IPS-18a (cell line): ENCODE measurements at regions not wholly inside any gene's neighbourhood (a gene's known extent, or its start where the extent isn't known, plus 50 kb on each side); places are given as distances from the start of the nearest gene placed in this dataset.

Experiments used
- H3K27ac ChIP-seq: one replicate; pipeline ENCODE4 v1.5.1; 2013; ENCODE audit warnings: low read length
- H3K27me3 ChIP-seq: one replicate; pipeline ENCODE4 v1.6.1; 2013; ENCODE audit warnings: mild to moderate bottlenecking, low read length; ENCODE audit not compliant: control insufficient read depth, insufficient read depth
- H3K36me3 ChIP-seq: one replicate; pipeline ENCODE4 v1.6.1; 2013; ENCODE audit warnings: low read depth, low read length; ENCODE audit not compliant: control insufficient read depth
- H3K4me1 ChIP-seq: one replicate; pipeline ENCODE4 v1.6.1; 2013; ENCODE audit warnings: low read depth, low read length; ENCODE audit not compliant: control insufficient read depth
- H3K4me3 ChIP-seq: one replicate; pipeline ENCODE4 v1.5.1; 2013; ENCODE audit warnings: low read length
- H3K9ac ChIP-seq: one replicate; pipeline ENCODE4 v1.6.1; 2013; ENCODE audit warnings: mild to moderate bottlenecking, low read length, moderate library complexity
- H3K9me3 ChIP-seq: one replicate; pipeline ENCODE4 v1.6.1; 2013; ENCODE audit warnings: low read depth, low read length; ENCODE audit not compliant: control insufficient read depth

DNA sequence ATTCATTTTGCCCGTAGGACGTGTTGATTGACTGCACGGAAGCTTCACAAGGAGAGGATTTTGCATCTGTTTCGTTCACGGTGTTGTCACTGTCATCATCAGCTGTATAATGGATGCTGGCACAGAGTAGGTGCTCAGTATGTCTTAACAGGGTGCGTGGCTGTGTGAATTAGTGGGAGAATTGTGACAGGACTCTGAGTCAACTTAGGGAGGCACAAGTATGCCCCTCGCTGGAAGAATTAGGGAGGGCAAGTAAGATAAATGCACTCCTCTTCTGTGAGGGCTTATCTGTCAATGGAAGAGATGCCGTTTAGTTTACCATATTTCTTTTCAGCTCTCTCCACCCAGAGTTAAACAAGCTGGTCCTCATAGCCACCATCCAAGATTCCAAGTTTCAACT is 107.2 kb downstream of the TRIML1 start:
- H3K9ac ChIP-seq, result no peak overlapping the region
- H3K9me3 ChIP-seq, result no peaks in the 10 kb centered on the region
- no peaks in the 10 kb centered on the region for H3K4me1 ChIP-seq
- H3K4me3 ChIP-seq, result no peak overlapping the region
- no peaks in the 10 kb centered on the region for H3K36me3 ChIP-seq
- no peak overlapping the region for H3K27ac ChIP-seq
- no peaks in the 10 kb centered on the region for H3K27me3 ChIP-seq

DNA sequence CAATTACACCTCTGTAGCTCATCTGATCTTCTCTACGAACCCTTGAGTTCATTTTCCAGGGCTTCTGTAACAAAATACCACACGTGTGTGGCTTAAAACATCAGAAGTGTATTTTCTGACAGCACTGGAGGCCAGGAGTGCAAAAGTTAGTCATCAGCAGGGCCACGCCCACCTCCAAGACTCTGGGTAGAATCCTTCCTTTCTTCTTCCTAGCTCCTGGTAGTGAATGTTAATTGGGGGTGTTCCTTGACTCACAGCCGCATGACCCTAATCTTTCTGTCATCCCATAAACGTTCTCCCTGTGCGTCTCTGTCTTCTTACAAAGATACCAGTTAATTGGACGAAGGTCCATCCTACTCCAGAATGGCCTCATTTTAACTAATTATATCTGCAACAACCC is 115.0 kb downstream of the TRIML1 start:
- no peaks in the 10 kb centered on the region for H3K36me3 ChIP-seq
- no peaks in the 10 kb centered on the region for H3K27me3 ChIP-seq
- H3K27ac ChIP-seq, result no peak overlapping the region
- no peak overlapping the region for H3K9ac ChIP-seq
- H3K9me3 ChIP-seq, result no peaks in the 10 kb centered on the region
- peaks cover 3% of the 10 kb centered on the region for H3K4me1 ChIP-seq
- H3K4me3 ChIP-seq, result no peak overlapping the region

DNA sequence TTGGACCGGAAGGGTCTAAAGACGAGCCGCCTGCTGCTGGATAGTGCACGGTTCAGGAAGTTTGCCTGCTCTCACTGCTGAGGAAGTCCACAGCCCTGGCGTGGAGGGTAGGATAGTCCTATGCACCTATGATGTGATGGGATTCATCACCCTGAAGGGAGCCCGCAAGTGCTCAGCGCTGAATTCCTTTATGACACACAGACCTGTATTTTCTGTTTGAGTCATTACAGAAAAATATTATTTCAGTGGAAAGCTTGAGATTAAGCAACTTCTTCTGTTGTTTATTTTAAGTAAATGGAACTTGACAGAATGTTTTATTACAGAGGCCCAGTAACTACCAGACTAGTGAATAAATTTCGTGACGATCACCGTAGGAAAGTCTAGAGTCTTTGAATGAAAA is 123.2 kb downstream of the TRIML1 start:
- no peak overlapping the region for H3K27ac ChIP-seq

DNA sequence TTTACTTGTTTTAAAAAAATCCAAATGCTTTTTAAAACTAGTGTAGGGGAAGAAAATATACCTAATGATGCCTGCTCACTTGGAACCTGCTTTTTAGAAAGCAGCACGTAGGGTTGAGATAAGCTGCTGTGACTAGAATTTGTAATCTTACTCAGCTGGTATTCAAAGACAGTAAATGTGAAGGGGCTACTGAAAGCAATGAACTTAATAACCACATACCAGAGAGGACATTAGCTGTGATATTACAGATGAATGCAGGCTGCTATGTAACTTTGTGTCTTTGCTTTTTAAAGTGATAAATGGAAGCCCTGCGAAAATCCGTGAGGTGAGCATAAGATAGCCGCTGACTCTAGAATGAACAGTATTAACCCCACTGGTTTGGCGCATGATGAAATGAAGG is 124.1 kb downstream of the TRIML1 start:
- no peak overlapping the region for H3K9ac ChIP-seq
- no peaks in the 10 kb centered on the region for H3K9me3 ChIP-seq
- no peak overlapping the region for H3K4me3 ChIP-seq
- no peaks in the 10 kb centered on the region for H3K27me3 ChIP-seq
- no peak overlapping the region for H3K27ac ChIP-seq
- peaks cover 4% of the 10 kb centered on the region for H3K4me1 ChIP-seq
- H3K36me3 ChIP-seq, result no peaks in the 10 kb centered on the region

More for the DNA sequence above, 123.2 kb downstream of the TRIML1 start:
- Histone ChIP-seq H3K4me1 (no peaks in the 10 kb centered on the region), H3K27me3 (no peaks in the 10 kb centered on the region), H3K9ac (no peak overlapping the region), H3K9me3 (no peaks in the 10 kb centered on the region), H3K36me3 (no peaks in the 10 kb centered on the region), H3K4me3 (no peak overlapping the region)

DNA sequence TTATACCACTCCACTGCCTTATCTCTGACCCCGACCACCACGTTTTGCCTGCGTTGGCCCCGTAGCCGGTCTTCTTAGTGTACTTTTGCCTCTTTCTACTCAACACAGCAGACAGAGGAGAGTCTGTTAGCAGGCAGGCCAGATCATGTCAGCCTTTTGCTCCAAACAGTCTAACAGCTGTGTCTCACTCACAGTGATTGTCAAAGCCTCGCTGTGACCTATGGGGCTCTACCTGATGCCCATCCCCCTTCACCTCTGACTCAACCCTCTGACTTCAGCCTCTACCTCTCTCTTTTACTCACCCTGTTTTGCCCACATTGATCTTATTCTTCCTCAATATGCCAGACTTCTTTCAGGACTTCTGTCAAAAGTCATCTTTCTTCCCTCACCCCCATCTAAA is 127.1 kb downstream of the TRIML1 start:
- no peak overlapping the region for H3K27ac ChIP-seq
- H3K4me1 ChIP-seq, result peaks cover 4% of the 10 kb centered on the region
- H3K36me3 ChIP-seq, result no peaks in the 10 kb centered on the region
- no peaks in the 10 kb centered on the region for H3K27me3 ChIP-seq
- no peak overlapping the region for H3K9ac ChIP-seq
- H3K9me3 ChIP-seq, result no peaks in the 10 kb centered on the region
- no peak overlapping the region for H3K4me3 ChIP-seq

DNA sequence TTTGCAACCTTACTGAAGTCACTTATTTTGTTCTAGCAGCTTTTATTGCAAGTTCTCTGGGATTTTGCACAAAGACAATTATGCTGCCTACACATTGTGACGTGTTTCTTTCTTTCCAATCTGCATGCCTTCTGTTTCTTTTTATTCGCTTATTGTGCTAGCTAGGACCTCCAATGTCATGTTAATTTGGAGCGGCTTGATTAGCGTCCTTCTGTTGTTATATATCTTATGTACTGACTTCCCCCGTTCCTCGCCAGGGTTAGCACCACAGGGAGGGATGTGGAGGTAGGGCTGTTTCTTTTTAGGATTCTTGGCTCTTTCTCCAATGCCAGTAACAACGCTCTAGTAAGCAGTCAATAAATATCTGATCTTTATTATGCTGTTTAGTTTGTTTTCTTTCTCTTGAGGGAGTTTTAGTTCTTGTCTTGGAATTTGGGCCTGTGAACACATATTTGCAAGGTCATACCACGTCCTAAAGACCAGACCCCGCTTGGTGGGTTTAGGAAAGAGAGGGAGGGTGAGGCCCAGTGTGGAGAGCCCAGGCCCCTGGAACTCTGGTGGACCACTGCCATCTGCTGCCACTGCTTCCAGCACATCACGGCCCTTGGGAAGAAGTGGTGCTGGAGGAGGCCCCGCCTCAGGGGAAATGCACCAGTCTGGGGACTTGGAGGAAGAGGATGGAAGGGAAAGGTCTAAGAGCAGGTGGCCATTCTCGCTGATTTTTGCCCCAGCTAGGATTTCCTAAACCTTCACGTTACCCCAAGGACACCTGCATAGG is 129.1 kb downstream of the TRIML1 start:
- Histone ChIP-seq H3K4me1 (peaks cover 4% of the 10 kb centered on the region), H3K36me3 (no peaks in the 10 kb centered on the region), H3K4me3 (no peak overlapping the region), H3K27ac (no peak overlapping the region), H3K9ac (no peak overlapping the region), H3K9me3 (no peaks in the 10 kb centered on the region), H3K27me3 (no peaks in the 10 kb centered on the region)

- no peak overlapping the region for H3K27ac ChIP-seq
- no peaks in the 10 kb centered on the region for H3K36me3 ChIP-seq
- peaks cover 4% of the 10 kb centered on the region for H3K4me1 ChIP-seq
- H3K9ac ChIP-seq, result no peak overlapping the region
- H3K4me3 ChIP-seq, result no peak overlapping the region
- H3K27me3 ChIP-seq, result no peaks in the 10 kb centered on the region
- H3K9me3 ChIP-seq, result no peaks in the 10 kb centered on the region
These were observed 131.2 kb downstream of the TRIML1 start for GRCh38 chr4:188270273-188271069.

DNA sequence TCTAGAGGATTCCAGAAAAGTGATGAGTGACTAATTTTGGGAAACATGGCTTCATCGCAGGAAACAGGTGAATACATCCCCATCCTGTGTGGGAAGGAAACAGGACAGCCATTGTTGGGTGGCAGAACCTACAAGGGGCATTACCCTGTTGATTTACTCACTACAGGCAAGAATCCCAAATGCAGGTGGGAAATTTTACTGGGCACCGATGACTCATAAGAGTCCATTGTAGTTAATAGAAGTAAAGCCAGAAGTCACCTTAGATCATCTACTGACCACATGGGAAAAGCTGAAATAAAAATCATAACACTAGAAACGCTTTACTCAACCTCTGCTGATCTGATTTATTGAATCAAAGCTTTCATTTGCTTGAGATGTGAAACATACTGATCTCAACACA is 136.4 kb downstream of the TRIML1 start:
- Histone ChIP-seq H3K27me3 (no peaks in the 10 kb centered on the region), H3K9ac (no peak overlapping the region), H3K9me3 (no peaks in the 10 kb centered on the region), H3K4me3 (no peak overlapping the region), H3K27ac (no peak overlapping the region), H3K36me3 (no peaks in the 10 kb centered on the region), H3K4me1 (no peaks in the 10 kb centered on the region)

GRCh38 chr4:188279184-188279583 is 139.9 kb downstream of the TRIML1 start:
- no peaks in the 10 kb centered on the region for H3K4me1 ChIP-seq
- H3K9me3 ChIP-seq, result no peaks in the 10 kb centered on the region
- H3K27ac ChIP-seq, result no peak overlapping the region
- H3K9ac ChIP-seq, result no peak overlapping the region
- H3K4me3 ChIP-seq, result no peak overlapping the region
- peaks cover 21% of the 10 kb centered on the region for H3K27me3 ChIP-seq
- H3K36me3 ChIP-seq, result no peaks in the 10 kb centered on the region

- Histone ChIP-seq H3K4me3 (peak overlapping the region; percentile 37), H3K27me3 (peaks cover 21% of the 10 kb centered on the region), H3K27ac (no peak overlapping the region), H3K4me1 (no peaks in the 10 kb centered on the region), H3K9ac (no peak overlapping the region), H3K36me3 (no peaks in the 10 kb centered on the region), H3K9me3 (no peaks in the 10 kb centered on the region)
These were observed 143.4 kb downstream of the TRIML1 start for GRCh38 chr4:188282471-188283232.

DNA sequence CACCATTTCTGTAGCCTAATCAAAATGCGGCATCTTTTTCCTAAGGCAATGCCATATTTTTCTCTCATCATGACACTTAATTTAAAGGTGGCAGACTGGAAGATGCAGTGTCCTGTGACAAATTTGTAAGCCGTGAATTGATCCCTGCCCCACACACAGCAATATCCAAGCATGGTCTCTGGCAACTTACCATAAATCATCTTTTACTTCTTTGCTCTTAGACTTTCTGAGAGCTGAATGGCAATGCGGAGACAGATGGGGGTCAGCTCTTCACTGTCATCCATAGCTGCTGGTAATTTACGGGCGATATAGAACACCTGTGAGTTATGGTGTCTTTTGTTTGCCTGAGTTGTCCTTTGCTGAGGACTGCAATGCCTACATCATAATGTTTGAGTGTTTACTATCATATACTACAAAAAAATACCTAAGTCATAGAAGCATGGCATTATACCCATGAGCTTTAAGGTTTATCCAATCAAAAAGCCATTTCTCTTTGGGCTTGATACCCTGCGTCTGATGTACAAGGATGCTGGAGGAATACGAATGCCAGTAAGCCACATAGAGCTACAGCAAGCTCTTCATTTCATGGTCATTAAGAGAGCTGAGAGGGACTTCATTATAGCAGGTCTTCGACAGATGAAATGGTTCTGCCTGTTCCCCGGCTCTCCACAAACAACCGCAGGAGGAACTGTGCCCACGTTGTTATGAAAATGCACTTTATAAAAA is 148.1 kb downstream of the TRIML1 start:
- H3K9ac ChIP-seq, result no peak overlapping the region
- no peaks in the 10 kb centered on the region for H3K4me1 ChIP-seq
- H3K27ac ChIP-seq, result no peak overlapping the region
- no peak overlapping the region for H3K4me3 ChIP-seq
- no peaks in the 10 kb centered on the region for H3K36me3 ChIP-seq
- no peaks in the 10 kb centered on the region for H3K9me3 ChIP-seq
- H3K27me3 ChIP-seq, result peaks cover 17% of the 10 kb centered on the region
